ENCODE measurements at regions not wholly inside any gene's neighbourhood (a gene's known extent, or its start where the extent isn't known, plus 50 kb on each side); places are given as distances from the start of the nearest gene placed in this dataset.

DNA sequence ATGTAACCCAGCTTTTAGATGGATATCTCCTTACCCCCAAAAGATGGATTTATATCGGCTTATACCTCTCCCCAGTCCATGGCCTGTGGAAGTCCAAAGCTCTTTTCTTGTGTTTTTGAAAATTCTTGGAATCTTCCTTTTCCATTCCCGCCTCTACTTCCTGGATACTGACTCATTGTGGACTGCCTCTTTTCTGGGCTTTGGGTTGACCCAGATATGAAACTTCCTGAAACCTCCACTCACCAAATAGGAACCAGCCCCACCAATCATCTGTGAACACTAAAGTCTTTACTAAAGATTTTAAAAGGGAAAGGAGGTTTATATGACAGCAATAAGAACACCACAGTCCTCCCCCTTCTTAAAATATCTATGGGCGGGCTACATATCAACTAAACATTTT lies 163.4 kb upstream of the SYN3 start:
- TF ChIP-seq, protein P1, sequence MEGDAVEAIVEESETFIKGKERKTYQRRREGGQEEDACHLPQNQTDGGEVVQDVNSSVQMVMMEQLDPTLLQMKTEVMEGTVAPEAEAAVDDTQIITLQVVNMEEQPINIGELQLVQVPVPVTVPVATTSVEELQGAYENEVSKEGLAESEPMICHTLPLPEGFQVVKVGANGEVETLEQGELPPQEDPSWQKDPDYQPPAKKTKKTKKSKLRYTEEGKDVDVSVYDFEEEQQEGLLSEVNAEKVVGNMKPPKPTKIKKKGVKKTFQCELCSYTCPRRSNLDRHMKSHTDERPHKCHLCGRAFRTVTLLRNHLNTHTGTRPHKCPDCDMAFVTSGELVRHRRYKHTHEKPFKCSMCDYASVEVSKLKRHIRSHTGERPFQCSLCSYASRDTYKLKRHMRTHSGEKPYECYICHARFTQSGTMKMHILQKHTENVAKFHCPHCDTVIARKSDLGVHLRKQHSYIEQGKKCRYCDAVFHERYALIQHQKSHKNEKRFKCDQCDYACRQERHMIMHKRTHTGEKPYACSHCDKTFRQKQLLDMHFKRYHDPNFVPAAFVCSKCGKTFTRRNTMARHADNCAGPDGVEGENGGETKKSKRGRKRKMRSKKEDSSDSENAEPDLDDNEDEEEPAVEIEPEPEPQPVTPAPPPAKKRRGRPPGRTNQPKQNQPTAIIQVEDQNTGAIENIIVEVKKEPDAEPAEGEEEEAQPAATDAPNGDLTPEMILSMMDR (IDR thresholded peaks at IDR 0.05; ENCODE audit: low read depth, low read length): no peak
- H3K4me3 ChIP-seq (ENCODE audit: low read depth, low read length): no peak overlapping the region

DNA sequence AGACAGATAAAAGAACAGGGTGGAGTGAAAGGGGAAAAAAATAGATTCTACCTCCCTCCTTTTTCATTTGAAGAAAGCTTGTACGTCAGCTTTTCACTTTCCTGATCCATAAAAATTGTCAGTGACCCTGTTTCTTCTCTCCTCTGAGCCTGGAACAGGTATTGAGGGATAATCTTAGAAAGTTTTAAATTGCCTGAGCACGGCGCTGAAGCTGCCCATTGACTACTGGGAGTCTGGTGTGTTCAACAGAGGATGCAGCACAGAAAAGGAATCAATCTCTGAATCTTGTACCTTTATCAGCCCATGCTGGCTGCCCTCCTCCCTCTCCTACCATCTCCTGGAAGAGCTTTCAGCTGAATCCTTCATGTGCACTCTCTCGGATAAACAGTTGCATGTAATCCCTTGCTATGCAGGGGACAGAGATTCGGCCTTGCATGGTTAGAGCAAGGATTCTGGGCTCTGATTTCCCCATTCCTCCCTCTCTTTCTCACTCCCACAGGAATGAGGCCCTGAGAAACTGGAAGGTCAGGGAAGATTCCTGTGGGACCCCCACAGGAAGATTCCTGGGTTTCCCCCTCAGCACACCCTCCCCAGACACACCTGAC lies 162.4 kb upstream of the SYN3 start:
- no peak overlapping the region for H3K4me3 ChIP-seq (ENCODE audit: low read depth, low read length)

DNA sequence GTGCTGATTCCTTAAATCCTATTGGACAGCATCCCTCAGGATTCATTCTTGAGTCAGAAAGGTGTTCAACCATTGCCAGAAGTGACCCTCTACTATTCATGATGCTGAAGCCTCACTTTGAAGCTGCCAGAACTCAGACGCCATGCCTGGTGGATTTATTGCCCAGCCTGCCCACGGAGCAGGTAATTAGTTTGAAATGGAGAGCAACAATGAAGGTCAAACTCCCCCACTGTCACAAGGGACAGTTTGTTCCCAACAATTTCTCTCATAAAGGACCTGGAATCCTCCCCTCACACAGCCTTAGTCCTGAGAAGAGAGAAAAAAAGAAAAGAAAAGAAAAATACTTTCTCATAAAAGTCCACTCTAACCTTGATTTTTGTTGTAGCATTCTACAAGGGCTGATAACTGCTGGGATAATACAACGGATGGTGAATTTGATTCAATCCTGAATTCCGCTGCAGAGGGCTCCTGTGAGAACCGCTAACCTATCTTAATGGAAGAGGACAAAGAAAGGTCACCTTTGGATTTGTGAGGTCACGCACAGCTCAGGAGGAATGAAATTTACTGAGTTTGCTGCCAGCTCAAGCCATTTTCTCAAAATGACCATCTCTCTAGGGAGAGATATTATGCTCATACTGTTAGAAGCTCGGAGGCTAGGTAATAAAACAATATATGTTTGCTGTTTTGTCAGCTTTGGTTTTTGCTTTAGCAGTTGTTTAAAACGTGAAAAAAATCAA lies 161.6 kb upstream of the SYN3 start:
- H3K4me3 ChIP-seq (ENCODE audit: low read depth, low read length): no peak overlapping the region
- TF ChIP-seq, protein P1 (IDR thresholded peaks at IDR 0.05; ENCODE audit: low read depth, low read length): no peak

More for the DNA sequence above, 162.4 kb upstream of the SYN3 start:
- TF ChIP-seq, protein P1 (IDR thresholded peaks at IDR 0.05; ENCODE audit: low read depth, low read length): no peak

DNA sequence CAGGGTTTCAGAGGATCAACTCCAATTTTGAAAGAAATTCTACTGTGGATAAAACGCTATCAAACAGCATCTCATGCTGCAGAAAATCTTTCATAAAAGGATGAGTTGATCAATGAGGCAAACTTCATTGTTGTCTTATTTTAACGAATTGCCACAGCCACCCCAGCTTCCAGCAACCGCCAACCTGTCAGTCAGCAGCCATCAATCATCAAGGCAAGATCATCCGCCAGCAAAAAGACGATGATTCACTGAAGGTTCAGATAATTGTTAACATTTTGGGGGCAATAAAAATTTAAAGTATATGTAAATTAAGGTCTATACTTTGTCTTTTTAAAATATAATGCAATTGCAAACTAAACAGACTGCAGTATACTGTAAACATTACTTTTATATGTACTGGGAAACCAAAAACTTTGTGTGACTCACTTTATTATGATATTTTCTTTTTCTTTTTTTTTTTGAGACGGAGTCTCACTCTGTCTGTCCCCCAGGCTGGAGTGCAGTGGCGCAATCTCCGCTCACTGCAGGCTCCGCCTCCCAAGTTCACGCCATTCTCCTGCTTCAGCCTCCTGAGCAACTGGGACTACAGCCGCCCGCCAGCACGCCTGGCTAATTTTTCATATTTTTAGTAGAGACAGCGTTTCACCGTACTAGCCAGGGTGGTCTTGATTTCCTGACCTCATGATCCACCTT lies 155.3 kb upstream of the SYN3 start:
- H3K4me3 ChIP-seq (ENCODE audit: low read depth, low read length): no peak overlapping the region
- TF ChIP-seq, protein P1 (IDR thresholded peaks at IDR 0.05; ENCODE audit: low read depth, low read length): no peak

DNA sequence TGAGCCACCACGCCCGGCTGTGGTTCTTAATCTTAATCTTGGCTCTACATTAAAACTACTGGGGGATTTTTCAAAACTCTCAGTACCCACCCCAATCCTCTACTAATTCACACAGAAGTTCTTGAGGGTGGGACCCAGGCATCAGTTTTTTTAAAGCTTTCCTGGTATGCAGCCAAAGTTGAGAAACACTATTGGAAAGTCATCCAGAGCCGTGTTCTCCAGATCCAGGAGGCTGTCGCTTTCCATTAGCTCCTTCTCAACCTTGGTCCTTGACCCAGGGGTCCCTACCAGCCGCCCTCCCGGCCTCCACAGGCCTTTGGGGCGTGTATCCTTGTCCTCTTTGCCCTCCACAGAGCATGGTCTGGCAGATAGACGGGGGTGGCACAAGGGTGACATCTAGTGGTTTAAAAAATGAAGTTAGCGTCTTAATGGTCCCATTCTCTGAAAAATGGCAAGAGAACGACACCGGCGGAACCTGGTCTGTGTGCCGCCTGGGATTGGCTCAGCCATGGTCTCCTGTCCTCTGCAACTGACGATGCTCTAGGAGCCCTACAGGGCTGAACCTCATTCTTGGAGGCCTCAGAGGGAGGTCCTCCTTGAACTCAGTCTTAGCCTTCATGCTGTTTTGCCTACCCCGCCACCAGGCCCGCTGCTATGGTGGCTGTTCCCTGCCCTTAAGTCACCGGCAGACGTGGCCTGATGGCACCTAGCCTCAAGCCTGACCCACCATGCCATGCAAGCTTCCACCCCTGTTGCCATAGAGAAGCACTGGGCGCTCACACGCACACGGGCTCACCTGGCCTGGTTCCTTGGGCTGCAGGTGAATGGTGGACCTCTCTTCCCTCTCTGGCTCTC lies 152.0 kb upstream of the SYN3 start:
- no peak overlapping the region for H3K4me3 ChIP-seq (ENCODE audit: low read depth, low read length)
- TF ChIP-seq, protein P1 (IDR thresholded peaks at IDR 0.05; ENCODE audit: low read depth, low read length): peak; percentile 43

DNA sequence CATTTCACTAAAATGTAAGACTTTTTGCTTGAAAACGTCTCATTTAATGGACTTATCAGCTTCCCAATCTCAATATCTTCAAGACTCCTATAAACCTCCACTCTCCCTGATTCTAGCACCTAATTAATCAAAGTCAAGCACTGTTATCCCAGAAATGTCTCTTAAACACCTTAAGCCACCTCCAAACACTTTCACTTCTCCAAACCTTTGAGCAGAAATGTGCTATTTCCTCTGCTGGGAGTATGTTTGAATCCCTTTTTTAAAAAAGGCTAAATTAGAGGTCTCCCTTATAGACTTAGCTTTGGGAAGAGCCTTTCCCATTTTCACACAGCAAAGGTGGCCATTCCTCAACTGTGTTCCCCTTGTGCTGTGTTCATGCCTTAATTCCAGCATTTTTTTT lies 146.2 kb upstream of the SYN3 start:
- H3K4me3 ChIP-seq (ENCODE audit: low read depth, low read length): no peak overlapping the region
- TF ChIP-seq, protein P1 (IDR thresholded peaks at IDR 0.05; ENCODE audit: low read depth, low read length): no peak
